OCI-LY1 (cell line): ENCODE measurements at regions not wholly inside any gene's neighbourhood (a gene's known extent, or its start where the extent isn't known, plus 50 kb on each side); places are given as distances from the start of the nearest gene placed in this dataset.

Experiments used
- EZH2 ChIP-seq: fragments of 200-600 bp; sonication (generic), shearing (Covaris generic); IDR thresholded peaks from 2 replicates; pipeline ENCODE4 v1.8.0; 2017; ENCODE audit warnings: borderline replicate concordance, mixed run types, mild to moderate bottlenecking, antibody characterized with exemption, low read length, moderate library complexity, mixed read lengths
- TF ChIP-seq, protein P1 (sequence below): fragments of 200-600 bp; sonication (generic), shearing (Covaris generic); IDR thresholded peaks from 2 replicates; pipeline ENCODE4 v1.5.1; 2017; ENCODE audit warnings: mild to moderate bottlenecking, antibody characterized with exemption, low read length, moderate library complexity, mixed read lengths

DNA sequence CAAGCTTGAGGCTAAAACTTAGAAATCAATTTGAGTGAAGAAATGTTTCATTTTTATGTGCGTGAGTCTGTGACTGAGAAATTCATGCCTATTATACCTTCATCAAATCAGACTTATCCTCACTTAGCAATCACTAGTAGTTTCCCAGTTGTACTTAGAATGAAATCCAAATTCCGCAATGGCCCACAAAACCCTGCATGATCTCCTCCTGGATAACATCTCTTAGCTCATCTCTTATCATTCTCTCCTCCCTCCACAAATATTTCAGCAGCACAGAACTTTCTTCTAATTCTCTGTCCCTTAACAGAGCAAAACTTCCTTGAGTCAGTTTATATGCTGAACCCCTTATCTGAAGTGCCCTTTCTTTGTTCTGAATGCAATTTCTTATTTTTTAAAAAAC lies 198.8 kb upstream of the TGFBR2 start:
- TF ChIP-seq, protein P1, sequence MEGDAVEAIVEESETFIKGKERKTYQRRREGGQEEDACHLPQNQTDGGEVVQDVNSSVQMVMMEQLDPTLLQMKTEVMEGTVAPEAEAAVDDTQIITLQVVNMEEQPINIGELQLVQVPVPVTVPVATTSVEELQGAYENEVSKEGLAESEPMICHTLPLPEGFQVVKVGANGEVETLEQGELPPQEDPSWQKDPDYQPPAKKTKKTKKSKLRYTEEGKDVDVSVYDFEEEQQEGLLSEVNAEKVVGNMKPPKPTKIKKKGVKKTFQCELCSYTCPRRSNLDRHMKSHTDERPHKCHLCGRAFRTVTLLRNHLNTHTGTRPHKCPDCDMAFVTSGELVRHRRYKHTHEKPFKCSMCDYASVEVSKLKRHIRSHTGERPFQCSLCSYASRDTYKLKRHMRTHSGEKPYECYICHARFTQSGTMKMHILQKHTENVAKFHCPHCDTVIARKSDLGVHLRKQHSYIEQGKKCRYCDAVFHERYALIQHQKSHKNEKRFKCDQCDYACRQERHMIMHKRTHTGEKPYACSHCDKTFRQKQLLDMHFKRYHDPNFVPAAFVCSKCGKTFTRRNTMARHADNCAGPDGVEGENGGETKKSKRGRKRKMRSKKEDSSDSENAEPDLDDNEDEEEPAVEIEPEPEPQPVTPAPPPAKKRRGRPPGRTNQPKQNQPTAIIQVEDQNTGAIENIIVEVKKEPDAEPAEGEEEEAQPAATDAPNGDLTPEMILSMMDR, result no peak
- TF ChIP-seq EZH2, result no peak
